Breast epithelium (tissue), 4 donors: ENCODE measurements at regions not wholly inside any gene's neighbourhood (a gene's known extent, or its start where the extent isn't known, plus 50 kb on each side); places are given as distances from the start of the nearest gene placed in this dataset.
"Not testable (repeated sequence)": the region's sequence is repeated elsewhere in the genome, so short reads cannot be mapped to it uniquely, and the experiment has no call there.

ENCODE experiments used
- DNase-seq, 2 donors: peaks; one replicate each; pipeline ENCODE4 v3.0.0-alpha.2; 2019; ENCODE audit warnings: low spot score in 2 of 2
- H3K27ac ChIP-seq, 2 donors: fragments of 200-600 bp; sonication (generic) in 1 of 2; one replicate each; pipeline ENCODE4 v1.5.1; 2016 to 2019; ENCODE audit warnings: mild to moderate bottlenecking in 1 of 2
- H3K27me3 ChIP-seq, 2 donors: fragments of 200-600 bp; sonication (generic) in 1 of 2; one replicate each; pipeline versions ENCODE4 v1.5.1 to v1.6.0; 2017 to 2019; ENCODE audit warnings: control low read depth in 1 of 2, mild to moderate bottlenecking in 1 of 2
- H3K36me3 ChIP-seq: fragments of 200-600 bp; one replicate; pipeline ENCODE4 v1.5.1; 2019
- H3K4me1 ChIP-seq, 2 donors: fragments of 200-600 bp; sonication (generic); one replicate each; pipeline ENCODE4 v1.5.1; 2016 to 2019; ENCODE audit warnings: control low read depth in 1 of 2
- H3K4me3 ChIP-seq, 3 donors: fragments of 200-600 bp; sonication (generic); 1 replicate in 2 of 3; 2 replicates in 1 of 3; pipeline ENCODE4 v1.5.1; 2016 to 2019; ENCODE audit warnings: mild to moderate bottlenecking in 3 of 3, moderate library complexity in 2 of 3
- H3K9me3 ChIP-seq, 2 donors: fragments of 200-600 bp; sonication (generic) in 1 of 2; one replicate each; pipeline ENCODE4 v1.5.1; 2016 to 2019; ENCODE audit warnings: control low read depth in 1 of 2
- POLR2A ChIP-seq: fragments of 450-650 bp; IDR thresholded peaks from one replicate; pipeline ENCODE4 v1.6.1; 2016; ENCODE audit warnings: antibody characterized with exemption, mild to moderate bottlenecking, moderate library complexity
- POLR2AphosphoS5 ChIP-seq, 3 donors: sonication (generic); formaldehyde crosslinking; IDR thresholded peaks; one replicate each; pipeline ENCODE4 v1.6.1; 2017; ENCODE audit warnings: antibody characterized with exemption in 3 of 3
- intact Hi-C: fragments of 100-400 bp; cut with DNase I; formaldehyde crosslinking; loops from one replicate; pipeline ENCODE4 v1.15.1; 2023; ENCODE audit warnings: low total_unique reads
- TF ChIP-seq, protein P1 (sequence below), 3 donors: fragments of 450-650 bp; IDR thresholded peaks; one replicate each; pipeline ENCODE4 v1.5.1; 2016 to 2017; ENCODE audit warnings: antibody characterized with exemption in 3 of 3, mild to moderate bottlenecking in 3 of 3, moderate library complexity in 3 of 3

- Histone ChIP-seq H3K36me3 (no peaks in the 10 kb centered on the region), H3K27me3 (no peaks in the 10 kb centered on the region), H3K27ac (no peak overlapping the region), H3K4me1 (no peaks in the 10 kb centered on the region), H3K9me3 (no peaks in the 10 kb centered on the region), H3K4me3 (no peak overlapping the region)
- intact Hi-C loops, result no loop called here
- no peak for TF ChIP-seq POLR2AphosphoS5 (IDR thresholded peaks at IDR 0.05)
- TF ChIP-seq, protein P1, sequence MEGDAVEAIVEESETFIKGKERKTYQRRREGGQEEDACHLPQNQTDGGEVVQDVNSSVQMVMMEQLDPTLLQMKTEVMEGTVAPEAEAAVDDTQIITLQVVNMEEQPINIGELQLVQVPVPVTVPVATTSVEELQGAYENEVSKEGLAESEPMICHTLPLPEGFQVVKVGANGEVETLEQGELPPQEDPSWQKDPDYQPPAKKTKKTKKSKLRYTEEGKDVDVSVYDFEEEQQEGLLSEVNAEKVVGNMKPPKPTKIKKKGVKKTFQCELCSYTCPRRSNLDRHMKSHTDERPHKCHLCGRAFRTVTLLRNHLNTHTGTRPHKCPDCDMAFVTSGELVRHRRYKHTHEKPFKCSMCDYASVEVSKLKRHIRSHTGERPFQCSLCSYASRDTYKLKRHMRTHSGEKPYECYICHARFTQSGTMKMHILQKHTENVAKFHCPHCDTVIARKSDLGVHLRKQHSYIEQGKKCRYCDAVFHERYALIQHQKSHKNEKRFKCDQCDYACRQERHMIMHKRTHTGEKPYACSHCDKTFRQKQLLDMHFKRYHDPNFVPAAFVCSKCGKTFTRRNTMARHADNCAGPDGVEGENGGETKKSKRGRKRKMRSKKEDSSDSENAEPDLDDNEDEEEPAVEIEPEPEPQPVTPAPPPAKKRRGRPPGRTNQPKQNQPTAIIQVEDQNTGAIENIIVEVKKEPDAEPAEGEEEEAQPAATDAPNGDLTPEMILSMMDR (IDR thresholded peaks at IDR 0.05), result no peak
- TF ChIP-seq POLR2A, result no peak
- no peak for DNase-seq
Measured at GRCh38 chr15:35966781-35967180, 420.8 kb upstream of the DPH6 start.

- intact Hi-C loops, H3K27me3 ChIP-seq, DNase-seq, H3K4me1 ChIP-seq, H3K27ac ChIP-seq, H3K4me3 ChIP-seq, H3K36me3 ChIP-seq, H3K9me3 ChIP-seq: not testable (repeated sequence)
Measured at GRCh38 chr15:35967968-35968367, 422.0 kb upstream of the DPH6 start.

DNA sequence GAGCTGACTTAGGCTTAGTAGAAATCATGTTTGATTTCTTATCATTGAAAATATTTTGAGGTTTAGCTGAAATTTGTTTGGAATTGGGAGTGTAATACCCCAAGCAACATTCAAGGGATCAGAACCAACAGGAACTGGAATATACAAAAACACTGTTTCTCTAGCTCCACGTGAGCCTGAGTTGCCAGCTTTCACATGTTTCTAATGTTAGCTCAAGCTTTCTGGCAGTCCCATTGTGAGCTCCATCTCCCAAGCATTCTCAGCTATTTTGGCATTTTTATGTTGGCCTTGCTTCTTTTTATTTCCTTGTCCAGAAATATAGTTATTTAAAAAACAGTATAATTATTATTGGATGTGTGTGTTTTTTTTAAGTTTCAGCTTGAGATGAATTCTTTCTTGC is 427.1 kb upstream of the DPH6 start:
- intact Hi-C loops, result no loop called here
- Histone ChIP-seq H3K27me3 (no peaks in the 10 kb centered on the region), H3K4me3 (no peak overlapping the region), H3K9me3 (no peaks in the 10 kb centered on the region), H3K36me3 (no peaks in the 10 kb centered on the region), H3K4me1 (no peaks in the 10 kb centered on the region), H3K27ac (no peak overlapping the region)
- TF ChIP-seq, protein P1 (IDR thresholded peaks at IDR 0.05), result no peak
- no peak for TF ChIP-seq POLR2A
- TF ChIP-seq POLR2AphosphoS5 (IDR thresholded peaks at IDR 0.05), result no peak
- DNase-seq, result no peak

DNA sequence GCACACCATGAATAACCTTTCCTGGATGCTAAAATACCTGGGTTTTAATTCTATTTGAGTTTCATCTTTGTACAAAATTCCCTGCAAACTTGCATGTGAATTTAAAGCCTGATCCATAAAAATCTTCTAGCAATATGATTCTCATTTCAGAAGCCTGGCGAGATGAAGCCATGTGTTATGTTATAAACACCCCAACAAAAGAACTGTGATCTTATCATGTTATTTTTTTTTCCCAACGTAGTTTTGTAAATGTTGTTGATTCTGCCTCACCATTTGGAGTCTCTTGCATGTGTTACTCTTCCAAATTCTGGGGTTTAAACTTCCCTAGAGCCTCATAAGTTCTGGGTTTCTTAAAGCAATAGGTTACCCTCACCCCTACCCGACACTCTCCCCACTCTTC is 428.1 kb upstream of the DPH6 start:
- Histone ChIP-seq H3K4me1 (no peaks in the 10 kb centered on the region), H3K27ac (no peak overlapping the region), H3K27me3 (no peaks in the 10 kb centered on the region), H3K9me3 (no peaks in the 10 kb centered on the region), H3K36me3 (no peaks in the 10 kb centered on the region), H3K4me3 (no peak overlapping the region)
- TF ChIP-seq, protein P1 (IDR thresholded peaks at IDR 0.05), result no peak
- no peak for TF ChIP-seq POLR2AphosphoS5 (IDR thresholded peaks at IDR 0.05)
- TF ChIP-seq POLR2A, result no peak
- DNase-seq, result no peak
- intact Hi-C loops, result no loop called here

GRCh38 chr15:35975941-35976340 is 430.0 kb upstream of the DPH6 start:
- no peak for DNase-seq
- Histone ChIP-seq H3K27me3 (no peaks in the 10 kb centered on the region), H3K9me3 (no peaks in the 10 kb centered on the region), H3K27ac (no peak overlapping the region), H3K4me3 (no peak overlapping the region), H3K4me1 (no peaks in the 10 kb centered on the region), H3K36me3 (no peaks in the 10 kb centered on the region)
- intact Hi-C loops, result no loop called here
- no peak for TF ChIP-seq POLR2AphosphoS5 (IDR thresholded peaks at IDR 0.05)
- TF ChIP-seq, protein P1 (IDR thresholded peaks at IDR 0.05), result no peak
- TF ChIP-seq POLR2A, result no peak

DNA sequence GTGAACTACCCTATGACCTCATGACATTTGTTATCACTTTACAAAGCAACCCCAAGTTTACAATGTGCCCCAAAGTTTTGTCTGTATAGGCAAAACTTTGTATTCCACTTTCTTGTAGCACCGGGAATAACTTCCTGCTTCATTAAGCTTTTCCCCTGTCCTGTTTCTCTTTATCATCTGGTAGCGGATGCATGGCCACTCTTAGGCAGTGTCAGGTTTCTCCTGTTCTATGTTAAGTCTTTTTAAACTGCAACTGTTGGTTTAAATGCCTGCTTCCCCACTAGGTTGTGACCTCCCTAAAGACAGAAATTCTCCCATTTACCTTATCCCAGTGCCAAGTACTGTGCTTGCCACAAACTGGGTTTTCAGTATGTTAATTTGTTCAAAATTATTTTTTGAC is 433.6 kb upstream of the DPH6 start:
- no peak for DNase-seq
- H3K36me3 ChIP-seq, result no peaks in the 10 kb centered on the region
- H3K4me3 ChIP-seq, result no peak overlapping the region
- no peaks in the 10 kb centered on the region for H3K4me1 ChIP-seq
- intact Hi-C loops, result no loop called here
- no peaks in the 10 kb centered on the region for H3K27me3 ChIP-seq
- H3K27ac ChIP-seq, result no peak overlapping the region
- H3K9me3 ChIP-seq, result no peaks in the 10 kb centered on the region
- TF ChIP-seq POLR2AphosphoS5 (IDR thresholded peaks at IDR 0.05) (no peak), POLR2A (no peak)
- TF ChIP-seq, protein P1 (IDR thresholded peaks at IDR 0.05), result no peak
